Mammary epithelial cell (primary cell): ENCODE measurements at regions not wholly inside any gene's neighbourhood (a gene's known extent, or its start where the extent isn't known, plus 50 kb on each side); places are given as distances from the start of the nearest gene placed in this dataset.

ENCODE experiments used
- CTCF ChIP-seq, 2 donors: IDR thresholded peaks in 1 of 2; conservative IDR thresholded peaks in 1 of 2; 2 replicates each; pipeline ENCODE4 v1.5.1; 2011 to 2012; ENCODE audit warnings: inconsistent platforms in 2 of 2, low read length in 2 of 2, mild to moderate bottlenecking in 2 of 2, control low read depth in 1 of 2, low read depth in 1 of 2; ENCODE audit not compliant: insufficient read depth in 1 of 2; ENCODE audit errors: extremely low read depth in 1 of 2
- EZH2 ChIP-seq: IDR thresholded peaks from 2 replicates; pipeline ENCODE4 v1.6.1; 2012; ENCODE audit warnings: low read length, inconsistent platforms, borderline replicate concordance

- no peak for TF ChIP-seq CTCF (conservative IDR thresholded peaks at IDR 0.05 in 1 of 2, IDR thresholded peaks at IDR 0.05 in 1 of 2; ENCODE audit: extremely low read depth in 1 of 2, insufficient read depth in 1 of 2, low read depth in 1 of 2, low read length in 2 of 2)
- no peak for TF ChIP-seq EZH2
These were observed 1312.6 kb upstream of the CHAC2 start for GRCh38 chr2:52454962-52455361.
